GM19351 (cell line): ENCODE measurements at regions not wholly inside any gene's neighbourhood (a gene's known extent, or its start where the extent isn't known, plus 50 kb on each side); places are given as distances from the start of the nearest gene placed in this dataset.
"Not testable (repeated sequence)": the region's sequence is repeated elsewhere in the genome, so short reads cannot be mapped to it uniquely, and the experiment has no call there.

Experiments
- ATAC-seq: cut with Tn5 transposase; IDR thresholded peaks from one replicate; pipeline ENCODE4 v1.9.1; 2021; ENCODE audit warnings: mild to moderate bottlenecking, moderate library complexity; ENCODE audit not compliant: unreplicated experiment

GRCh38 chr16:21487956-21488355 is 111.4 kb upstream of the METTL9 start:
- not testable (repeated sequence) for ATAC-seq

DNA sequence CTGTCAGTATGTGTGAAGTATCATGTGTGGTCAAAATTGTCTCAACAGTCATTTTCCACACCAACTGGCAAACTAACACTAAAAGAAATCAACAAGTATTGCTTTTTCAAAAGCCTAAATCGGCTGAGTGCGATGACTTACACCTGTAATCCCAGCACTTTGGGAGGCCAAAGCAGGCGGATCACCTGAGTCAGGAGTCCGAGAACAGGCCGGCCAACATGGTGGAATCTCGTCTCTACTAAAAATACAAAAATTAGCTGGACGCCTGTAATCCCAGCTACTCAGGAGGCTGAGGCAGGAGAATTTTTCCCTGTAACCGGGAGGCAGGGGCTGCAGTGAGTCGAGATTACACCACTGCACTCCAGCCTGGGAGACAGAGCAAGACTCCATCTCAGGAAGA is 100.3 kb upstream of the METTL9 start:
- not testable (repeated sequence) for ATAC-seq

DNA sequence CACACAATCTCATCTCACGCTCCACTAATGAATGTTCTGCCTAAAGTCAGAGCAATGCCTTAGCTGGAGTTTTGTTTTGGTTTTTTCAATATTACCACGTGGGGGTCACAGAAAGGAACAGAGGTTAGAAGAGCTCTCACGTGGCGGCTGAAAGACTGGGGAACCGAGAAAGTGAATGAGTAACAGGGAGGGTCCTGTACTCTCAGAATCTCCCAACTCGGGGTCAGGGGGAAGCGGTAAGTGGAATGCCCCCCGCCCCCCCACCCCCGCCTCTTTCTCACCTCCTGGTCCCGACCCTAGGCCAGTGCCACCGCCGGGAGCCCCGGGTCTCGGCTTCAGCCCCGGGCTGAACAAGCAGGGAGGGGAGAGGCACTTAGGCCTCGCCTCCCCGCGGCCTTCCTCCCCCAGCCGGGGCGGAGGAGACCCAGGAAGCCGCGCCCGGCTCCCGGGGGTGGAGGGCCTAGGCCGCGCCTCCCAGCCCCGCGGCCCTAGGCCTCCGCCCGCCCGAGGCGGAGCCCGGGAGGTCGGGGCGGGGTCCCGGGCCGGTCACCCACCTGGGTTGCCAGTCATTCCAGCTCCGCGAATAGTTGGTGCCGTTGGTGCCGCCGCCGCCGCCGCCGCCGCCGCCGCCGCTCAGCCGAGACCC is 98.0 kb upstream of the METTL9 start:
- peak; percentile 53 for ATAC-seq

DNA sequence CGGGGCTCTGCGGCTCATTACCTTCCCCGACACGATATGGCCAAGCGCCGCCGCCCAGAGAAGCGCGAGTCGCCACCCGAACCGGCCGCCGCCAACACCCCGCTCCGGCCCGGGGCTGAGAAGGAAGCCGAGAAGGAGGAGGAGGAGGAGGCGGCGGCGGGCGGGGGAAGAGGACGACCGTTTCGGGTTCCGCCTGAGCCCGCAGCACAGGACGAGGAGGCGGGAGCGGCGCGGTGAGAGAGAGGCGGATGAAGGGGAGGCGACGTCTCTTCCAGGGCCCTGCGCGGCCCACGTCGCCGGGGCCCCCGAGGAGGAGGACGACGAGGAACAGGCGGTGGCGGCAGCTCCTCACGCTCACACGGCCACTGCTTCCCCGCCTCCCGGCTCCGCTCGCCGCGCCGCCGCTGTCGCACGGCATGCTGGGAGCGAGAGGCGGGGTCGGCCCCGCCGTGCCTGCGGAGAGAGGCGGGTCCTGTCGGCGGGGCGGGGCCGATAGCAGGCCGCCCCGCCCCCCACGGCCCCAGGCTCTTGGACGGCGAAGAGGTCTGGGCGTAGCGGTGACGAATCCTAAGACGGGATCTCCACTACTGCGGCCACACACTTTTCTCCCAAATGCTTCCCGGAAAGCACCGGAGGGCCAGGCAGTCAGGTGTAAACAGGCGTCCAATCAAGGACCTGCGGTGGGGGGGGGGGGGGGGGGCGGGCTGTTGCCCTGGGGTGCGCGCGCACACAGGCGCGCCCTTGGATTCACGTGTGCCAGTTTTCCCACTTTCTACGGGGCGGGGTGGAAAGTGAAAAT is 97.3 kb upstream of the METTL9 start:
- peak; percentile 59 for ATAC-seq

- not testable (repeated sequence) for ATAC-seq
Measured at GRCh38 chr16:21503574-21503920, 95.8 kb upstream of the METTL9 start.

- not testable (repeated sequence) for ATAC-seq
Measured at GRCh38 chr16:21503941-21504832, 95.2 kb upstream of the METTL9 start.

DNA sequence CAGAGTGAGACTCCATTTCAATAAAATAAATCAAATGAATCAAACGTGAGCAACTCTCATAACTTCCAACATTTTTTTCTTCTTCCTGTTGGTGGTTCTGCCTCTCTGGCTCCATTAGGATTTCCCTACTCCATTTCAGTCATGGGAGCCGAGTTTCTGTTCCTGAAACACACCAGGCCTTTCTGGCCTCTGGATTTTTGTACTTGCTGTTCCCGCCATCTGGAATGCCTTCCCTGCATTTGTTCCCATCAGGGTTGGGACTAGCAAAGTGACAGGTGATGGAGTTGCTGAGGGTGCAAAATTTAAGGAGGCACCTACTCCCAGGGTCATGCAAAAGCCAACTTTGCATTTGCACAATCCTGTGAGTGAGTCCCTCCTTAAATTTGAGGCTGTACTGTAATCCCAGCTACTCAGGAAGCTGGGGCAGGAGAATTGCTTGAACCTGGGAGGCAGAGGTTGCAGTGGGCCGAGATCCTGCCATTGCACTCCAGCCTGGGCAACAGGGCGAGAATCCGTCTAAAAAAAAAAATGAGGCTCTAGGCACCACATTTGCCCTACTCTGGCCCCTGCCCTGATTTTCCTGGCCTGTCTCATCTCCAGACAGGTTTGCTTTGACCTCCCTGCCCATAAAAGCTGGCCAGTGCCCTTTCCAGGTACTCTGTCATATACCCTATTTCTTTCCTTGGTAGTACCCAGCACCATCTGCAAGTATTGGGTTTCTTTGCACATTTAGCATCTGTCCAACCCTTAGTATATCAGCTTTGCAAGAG is 93.4 kb upstream of the METTL9 start:
- not testable (repeated sequence) for ATAC-seq

DNA sequence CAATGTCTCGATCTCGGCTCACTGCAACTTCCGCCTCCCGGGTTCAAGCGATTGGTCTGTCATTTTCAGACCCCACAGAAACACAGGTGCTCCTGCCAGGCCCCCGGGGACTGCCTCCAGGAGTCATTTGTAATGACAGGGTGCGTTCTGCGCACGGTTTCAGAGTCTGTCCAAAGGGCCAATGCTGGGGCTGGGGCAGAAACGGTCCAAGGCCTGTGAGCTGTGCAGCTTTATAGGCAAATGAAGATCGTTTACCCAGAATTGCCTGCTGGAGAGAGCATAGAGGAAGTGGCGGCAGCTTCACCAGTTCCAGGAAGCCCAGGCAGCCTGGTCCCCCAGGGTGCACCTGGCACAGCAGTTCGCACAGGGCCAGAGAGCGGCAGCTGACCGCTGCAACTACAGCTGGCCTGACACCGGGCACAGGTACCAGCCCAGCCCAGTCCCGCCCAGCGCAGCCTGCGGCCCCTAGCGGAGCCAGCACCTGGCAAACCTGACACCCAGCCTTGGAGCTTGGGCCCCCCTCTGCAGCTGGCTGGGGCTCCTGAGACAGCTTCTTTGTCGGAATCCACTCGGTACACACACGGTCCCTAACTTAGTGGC is 92.4 kb upstream of the METTL9 start:
- ATAC-seq, result peak; percentile 61

DNA sequence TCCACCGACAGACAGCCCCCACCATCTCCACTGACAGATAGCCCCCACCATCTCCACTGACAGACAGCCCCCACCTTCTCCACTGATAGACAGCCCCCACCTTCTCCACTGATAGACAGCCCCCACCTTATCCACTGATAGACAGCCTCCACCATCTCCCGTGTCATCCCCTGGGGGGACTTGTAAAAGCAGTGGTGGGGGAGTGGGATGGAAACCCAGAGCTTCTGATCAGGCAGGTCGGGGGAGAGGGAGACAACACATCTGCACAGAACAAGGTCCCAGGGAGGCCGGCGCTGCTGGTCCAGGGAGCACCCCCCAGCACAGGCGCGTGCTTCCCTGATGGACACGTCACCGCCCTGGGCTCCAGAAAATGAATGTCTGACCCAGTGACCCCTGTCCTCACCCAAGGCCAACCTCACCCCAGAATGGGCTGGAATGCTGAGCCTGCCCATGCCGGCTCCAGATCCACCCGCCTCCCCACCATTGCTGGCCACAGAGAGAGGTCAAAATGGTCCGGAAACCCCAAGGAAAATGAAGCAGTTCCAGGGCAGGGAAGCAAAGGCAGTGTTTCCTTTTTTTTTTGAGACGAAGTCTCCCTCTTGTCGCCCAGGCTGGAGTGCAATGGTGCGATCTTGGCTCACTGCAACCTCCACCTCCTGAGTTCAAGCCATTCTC is 91.6 kb upstream of the METTL9 start:
- ATAC-seq, result not testable (repeated sequence)

- ATAC-seq, result not testable (repeated sequence)
Measured at GRCh38 chr16:21508661-21509436, 90.5 kb upstream of the METTL9 start.

DNA sequence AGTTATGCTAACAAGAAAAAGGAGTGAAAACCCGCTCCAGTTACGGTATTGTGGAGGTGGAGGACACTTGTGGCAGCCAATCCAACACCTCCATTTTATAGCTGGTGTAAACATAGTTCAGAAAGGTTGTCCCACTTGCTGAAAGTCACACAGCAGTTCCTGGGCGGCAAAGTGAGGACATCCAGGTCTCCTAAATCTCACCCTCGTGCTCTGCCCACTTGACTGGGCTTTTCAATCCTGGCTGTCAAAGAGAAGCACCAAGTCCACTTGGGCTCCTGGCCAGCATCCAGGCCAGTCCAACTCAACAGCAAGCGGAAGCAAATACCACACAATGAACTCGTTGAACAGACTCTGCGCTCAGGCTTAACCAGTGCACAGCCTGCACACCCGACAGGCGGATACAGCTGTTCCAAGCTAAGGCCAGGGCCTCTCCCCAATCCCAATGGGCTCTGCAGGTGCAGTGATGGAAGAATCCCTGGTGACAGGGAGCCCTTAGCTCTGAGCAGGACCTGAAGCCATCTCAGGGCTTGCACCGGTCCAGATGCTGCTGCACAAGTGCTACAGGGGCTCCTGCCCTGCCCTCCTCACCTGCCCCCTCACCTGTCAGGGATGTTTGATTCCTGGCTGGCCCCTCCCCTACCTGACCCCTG is 89.8 kb upstream of the METTL9 start:
- not testable (repeated sequence) for ATAC-seq

DNA sequence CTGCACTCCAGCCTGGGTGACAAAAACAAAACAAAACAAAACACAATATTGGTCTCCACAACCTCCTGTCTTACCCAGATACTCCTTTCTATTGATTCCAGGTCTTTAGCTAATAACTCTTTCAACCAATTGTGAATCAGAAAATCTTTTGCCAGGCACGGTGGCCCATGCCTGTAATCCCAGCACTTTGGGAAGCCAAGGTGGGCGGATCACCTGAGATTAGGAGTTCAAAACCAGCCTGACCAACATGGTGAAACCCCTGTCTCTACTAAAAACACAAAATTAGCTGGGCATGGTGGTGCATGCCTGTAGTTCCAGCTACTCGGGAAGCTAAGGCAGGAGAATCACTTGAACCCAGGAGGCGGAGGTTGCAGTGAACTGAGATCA is 88.5 kb upstream of the METTL9 start:
- ATAC-seq, result not testable (repeated sequence)

DNA sequence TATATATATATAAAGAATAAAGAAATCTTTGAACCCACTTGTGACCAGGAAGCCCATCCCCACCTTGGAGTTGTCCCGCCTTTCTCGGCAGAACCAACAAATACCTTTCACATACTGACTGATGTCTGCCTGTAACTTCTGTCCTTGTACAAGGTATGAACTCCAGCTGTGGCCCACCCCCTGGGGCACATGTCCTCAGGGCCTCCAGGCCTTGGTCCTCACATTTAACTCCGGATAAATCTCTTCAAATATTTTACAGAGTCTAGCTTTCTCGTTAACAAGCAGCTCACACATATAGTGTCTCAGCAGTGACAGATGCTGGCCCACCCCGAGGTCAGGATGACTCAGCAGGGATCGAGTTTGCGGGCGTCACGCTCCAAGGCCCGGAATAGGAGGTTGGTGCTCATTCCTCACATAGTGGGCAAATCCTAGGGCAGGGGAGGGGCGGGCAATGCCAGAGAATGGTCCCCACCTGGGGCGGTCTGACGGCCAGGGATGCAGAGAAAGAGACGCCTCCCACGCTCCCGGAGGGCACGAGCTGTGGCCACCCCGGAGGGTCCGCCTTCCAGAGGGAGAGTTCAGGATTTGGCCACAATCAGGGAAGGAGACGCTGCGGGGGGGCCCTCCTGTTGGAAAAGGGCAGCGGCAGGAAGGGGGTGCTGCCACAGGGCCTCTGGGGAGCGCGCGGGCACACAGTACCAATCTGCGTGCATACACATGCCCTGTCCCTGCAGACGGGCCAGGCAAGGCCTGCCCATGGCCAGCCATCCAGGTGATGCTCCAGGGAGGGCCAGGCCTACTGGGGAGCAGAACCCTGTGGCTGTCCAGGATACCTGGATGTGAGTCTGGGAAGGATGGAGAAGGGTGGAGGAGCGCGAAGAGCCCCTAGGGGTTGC is 87.8 kb upstream of the METTL9 start:
- not testable (repeated sequence) for ATAC-seq

DNA sequence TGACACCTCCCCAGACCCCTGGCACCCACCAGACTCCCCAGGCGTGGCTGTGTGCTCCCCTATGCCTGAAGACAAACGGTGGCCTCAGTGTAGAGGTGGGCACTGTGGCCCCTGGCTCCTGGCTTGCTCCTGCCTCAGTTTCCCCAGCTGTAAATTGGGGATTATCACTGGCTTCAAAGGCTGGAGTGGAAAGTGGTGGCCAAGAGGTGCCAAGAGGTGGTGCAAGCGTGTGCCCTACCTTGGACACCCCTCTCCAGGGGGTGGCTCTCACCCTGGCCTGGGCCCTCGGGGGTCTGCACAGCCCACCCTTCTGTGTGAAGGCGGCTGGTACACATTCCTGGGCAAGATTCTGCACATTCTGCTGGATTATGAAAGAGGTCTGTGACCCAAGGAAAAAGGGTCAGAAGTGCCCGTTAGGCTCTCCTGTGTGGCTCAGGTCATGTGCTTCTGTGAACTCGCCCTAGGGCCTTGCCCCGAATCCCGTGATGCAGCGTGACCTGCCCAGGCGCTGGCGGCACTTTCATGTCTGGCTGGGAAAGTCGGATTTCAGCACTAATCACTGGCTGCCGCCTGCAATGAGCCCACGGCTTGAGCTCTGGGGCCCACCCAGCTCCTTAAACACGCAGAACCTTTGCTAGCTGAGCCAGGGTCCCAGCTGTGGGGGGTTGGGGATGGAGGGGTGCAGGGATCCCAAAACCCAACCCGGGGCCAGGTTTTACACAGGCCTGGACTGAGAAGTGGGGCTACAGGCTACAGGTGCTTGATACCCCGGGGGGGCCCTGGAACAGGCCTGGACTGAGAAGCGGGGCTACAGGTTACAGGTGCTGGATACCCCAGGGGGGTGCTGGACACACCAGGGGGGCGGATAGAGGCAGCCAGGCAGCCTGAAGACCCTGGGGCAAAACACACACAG is 86.8 kb upstream of the METTL9 start:
- not testable (repeated sequence) for ATAC-seq

- not testable (repeated sequence) for ATAC-seq
Measured at GRCh38 chr16:21513337-21513741, 86.0 kb upstream of the METTL9 start.

GRCh38 chr16:21513812-21514473 is 85.4 kb upstream of the METTL9 start:
- not testable (repeated sequence) for ATAC-seq
